SKM-1 (cell line): ENCODE measurements at regions not wholly inside any gene's neighbourhood (a gene's known extent, or its start where the extent isn't known, plus 50 kb on each side); places are given as distances from the start of the nearest gene placed in this dataset.
"Not testable (repeated sequence)": the region's sequence is repeated elsewhere in the genome, so short reads cannot be mapped to it uniquely, and the experiment has no call there.

ENCODE experiments used
- DNase-seq: peaks from one replicate; lab custom pipeline; 2025; ENCODE audit not compliant: unreplicated experiment; lab: John Stamatoyannopoulos, UW

DNA sequence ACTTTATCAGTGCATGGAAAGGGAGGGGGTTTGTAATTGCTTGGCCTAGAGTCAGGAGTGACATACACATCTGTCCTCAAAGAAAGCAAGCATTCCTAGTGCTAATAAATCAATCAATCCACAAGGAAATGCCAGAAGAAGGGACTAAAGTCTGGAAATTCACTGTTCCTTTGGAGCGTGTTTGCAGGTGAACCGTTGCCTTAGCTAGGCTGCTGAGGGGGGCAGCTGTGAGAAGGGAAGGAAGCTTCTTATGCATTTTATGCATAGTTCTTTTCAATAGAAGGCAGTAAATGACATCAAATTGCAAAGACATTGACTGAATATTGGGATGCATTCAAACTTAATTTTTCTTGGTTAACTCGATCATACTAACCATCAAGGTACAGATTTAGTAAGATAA, 1092.5 kb upstream of the SEMA6A start:
- DNase-seq = no peak

DNA sequence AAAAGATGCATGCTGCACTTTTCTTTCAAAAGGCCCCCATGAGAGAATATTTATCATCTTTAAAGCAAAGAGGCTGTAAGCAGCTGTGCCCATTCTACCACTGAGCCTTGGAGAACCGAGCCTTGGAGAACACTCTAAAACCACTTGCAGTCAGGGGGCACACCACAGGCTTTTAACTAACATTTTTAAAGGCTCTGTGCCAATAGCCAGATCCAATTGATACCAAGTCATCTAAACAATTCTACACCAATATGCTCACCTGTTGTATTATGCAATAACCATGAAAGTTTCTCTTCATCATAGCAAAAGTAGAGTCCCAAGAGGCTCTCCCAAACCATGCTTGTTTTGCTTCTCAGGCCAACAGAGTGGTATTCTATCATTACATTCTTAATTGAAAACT, 1090.5 kb upstream of the SEMA6A start:
- DNase-seq = no peak

DNA sequence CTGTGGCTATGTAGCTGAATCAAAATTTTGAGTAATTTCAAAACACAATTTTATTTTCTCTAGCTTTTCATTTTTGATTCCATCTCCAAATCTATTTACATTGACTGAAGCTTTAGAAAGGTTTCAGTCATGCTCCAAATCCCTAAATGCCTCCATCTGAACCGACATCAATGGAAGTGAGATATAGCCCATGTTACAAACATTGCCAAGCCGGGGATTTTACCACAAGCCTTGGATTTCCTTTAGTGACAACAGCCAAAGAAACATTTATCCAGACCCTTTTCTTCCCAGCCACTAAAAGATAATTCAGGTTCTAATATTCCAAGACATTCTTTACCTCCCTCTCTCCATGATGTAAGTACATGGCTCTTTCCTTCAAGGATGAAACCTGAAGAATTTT, 1087.7 kb upstream of the SEMA6A start:
- DNase-seq = no peak

DNA sequence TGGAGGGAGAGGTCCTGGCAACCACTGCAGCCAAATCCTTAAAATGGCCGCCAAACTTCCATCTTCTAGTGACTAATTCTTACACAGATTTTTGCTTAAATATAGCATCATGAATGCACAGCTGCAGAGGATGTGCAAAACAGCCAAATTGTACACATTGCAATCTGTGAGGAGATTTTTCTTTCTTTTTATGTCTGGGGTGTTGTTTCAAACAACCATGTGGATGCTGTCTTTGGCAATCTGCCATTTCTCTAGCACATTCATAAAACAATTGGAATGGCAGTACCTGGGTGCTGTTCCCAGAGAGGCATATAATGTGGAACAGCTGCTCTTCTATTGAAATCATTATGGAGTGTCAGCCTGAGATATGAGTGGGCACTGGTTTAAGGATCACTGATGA, 1082.9 kb upstream of the SEMA6A start:
- no peak for DNase-seq

DNA sequence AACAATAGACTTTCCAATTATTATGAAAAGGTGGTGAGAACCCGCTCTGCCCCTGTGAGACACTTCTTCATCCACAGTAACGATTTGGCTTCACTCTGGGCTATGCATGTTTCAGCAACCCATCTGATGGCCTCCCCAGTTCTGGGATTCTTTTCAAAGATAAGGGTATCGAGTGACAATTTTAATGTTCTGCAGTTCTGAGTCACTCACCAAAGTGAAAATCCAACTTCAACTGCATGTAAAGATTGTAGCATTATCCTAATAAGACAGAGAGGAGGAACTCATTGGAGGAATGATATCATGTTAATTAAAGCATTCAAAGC, 1078.3 kb upstream of the SEMA6A start:
- DNase-seq = no peak

DNA sequence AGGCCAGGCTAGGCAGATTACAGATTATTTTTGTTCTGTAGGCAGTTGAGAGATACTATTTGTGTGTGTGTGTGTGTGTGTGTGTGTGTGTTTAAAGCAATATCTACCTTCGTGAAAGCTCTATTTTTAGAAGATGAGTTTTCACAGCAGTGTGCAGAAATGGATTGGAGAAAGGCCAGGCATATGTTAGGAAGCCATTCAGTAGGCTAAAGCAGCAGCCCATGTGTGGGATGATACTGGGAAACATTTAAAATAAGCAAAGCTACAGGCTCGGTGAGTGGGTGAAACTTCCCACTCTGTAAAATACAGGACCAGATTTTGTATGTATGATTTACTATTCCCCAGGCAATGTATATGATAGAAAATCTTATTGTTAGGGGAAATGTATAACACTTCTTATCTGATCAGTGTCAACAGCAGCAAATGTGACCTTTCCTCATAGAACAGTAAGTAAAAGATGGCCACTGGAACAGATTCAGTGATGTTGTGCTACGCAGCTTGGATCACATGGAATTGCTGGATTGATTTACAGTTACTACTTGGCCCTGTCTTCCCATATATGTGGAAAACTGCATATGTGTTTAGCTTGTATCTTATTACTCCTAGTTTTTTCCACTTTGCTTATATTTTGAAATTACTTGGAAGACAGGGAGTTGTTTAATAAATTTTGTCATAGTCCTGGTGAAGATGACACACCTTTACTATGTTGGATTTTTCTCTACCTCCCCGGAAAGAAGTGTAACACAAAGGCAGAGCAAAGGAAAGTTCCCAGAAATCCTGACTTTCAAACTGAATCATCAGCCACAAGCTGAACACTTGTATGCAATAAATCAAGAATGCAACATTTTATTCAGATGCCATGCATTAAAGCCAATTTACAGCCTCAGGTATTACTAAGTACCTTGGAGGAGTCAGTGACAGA, 1077.7 kb upstream of the SEMA6A start:
- no peak for DNase-seq

DNA sequence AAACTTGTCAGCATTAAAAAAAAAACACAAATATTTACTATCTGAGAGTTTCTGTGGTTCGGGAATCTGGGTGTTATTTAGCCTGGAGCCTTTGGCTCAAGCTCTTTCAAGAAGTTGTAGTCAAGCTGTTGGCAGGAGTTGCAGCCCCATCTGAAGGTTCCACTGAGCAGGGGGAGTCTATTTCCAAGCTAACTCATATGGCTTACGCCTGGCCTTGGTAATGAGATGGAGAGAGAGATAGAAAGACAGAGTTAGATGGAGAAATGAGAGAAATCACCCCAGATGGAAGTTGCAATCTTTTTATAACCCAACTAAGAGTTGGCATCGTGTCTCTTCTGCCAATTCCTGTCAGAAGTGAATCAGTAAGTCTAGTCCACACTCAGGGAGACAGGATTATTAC, 1075.2 kb upstream of the SEMA6A start:
- no peak for DNase-seq

DNA sequence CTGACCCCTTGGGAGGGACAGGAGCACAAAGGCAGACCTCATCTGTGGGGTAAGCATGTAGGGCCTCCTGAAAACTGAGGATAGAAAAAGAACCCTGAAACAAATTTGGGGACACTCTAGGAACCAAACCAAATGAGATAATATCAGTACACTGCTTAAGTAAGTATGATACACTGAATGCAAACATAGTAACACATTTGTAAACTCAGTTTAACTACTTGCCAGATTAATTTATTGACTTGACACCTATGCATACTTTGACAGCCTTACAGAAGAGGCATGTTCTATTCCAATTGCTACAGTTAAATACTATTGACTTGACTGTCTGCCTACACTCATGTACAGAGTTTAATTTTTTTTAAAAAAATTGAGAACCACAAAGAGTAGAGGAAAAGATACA, 1070.8 kb upstream of the SEMA6A start:
- no peak for DNase-seq

DNA sequence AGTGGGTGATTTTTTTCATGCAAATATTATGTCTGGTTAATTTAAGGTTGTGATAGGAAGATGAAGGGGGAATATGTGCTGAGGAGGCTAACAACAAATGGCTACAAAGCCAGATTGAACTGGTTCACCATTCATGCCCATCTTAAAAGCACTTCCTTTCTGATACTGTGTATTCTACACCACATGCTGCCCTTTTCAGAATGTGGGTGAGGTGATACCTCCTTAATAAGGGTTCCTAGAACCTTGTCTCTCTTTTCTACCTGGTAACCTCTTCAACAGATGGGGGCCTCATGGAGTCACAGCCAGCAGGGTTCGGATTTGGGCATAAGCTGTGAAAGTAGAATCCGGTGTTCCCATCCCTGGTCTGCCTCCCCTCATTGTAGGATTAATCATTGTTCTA, 1064.0 kb upstream of the SEMA6A start:
- no peak for DNase-seq

DNA sequence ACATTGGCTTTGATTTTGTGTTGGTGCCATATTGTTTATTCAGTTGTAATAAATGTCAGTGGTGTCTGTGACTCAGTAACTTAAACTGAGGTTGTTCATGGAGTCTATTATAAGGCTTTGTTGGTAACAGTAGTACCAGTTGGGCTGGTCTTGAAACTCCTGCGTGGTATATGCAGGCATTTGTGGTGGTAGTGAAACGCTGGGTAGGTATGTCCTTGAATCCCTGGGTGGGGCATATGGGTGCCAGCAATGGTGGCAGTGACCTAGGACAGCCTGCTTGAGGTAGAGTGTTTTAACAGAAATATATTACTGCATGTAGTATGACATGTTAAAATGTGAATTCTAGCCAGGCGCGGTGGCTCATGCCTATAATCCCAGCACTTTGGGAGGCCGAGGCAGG, 1058.5 kb upstream of the SEMA6A start:
- DNase-seq = no peak

DNA sequence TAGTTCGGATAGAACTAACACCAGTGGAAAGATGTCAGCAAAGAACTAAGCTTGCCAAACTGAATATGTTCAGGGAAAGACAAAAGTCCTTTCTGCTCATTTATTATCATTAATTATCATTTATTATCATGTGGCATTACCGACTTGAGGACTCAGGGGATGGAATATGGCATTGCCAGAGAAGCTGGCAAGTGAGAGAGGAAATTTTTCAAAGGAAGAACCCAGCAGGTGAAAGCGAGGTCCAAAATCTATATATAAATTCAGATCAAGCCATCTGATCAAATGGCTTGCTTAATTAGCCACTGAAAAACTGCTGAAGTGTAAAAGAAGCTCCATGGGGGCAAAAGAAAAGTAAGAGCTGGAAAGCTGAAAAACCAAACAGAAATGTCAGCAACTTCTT, 1049.6 kb upstream of the SEMA6A start:
- no peak for DNase-seq

DNA sequence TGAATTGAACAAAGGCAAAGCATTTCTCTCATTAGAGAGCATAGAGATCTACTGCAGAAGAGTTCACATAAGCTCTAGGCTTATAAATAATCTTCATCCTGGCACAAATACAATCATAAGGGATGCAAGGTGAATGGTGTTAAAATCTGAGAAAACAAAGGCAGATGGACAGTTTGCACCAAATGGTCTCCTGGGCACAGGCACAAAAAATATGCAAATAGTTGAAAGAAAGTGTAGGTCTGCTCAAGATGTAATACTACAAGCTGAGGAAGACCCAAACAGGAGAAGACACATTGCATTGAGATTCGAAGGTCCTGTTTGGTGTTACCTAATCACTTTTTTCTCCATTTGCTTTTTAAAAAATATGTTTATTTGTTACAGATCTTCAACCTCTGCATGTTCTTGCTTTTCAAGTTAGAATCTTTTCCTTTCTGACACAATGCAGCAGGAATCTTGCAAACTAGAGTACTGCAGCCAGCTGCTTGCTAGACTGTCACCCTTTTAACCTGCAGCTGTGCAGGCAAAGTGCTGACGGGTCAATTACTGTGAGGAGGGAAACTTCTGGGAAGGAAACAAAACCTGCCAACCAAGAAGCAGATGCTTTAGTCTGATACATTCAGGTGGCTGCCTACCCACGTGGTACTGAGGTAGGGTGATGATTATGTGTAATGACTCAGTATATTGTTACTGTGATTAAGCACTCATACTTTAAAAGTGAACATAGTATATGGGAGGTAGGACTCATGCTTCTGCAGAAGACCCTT, 1048.6 kb upstream of the SEMA6A start:
- DNase-seq = no peak

DNA sequence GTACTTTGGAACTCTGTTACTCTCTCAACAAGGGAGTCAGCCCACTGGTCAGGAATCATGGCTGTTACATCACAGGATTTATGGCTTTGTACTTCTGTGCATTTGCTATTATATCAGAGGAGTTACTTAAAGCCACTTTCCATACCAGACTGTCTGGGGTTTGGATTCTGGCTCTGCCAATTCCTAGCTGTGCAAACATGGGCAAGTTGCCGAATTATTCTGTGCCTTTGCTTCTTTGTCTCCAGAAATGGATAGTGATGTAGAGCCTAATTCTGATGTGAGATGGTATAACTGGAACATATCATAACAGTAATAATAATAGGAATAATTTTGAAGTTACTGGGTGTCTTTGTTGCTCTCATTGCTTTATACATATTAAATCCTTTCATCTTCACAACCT, 1047.3 kb upstream of the SEMA6A start:
- DNase-seq = no peak

DNA sequence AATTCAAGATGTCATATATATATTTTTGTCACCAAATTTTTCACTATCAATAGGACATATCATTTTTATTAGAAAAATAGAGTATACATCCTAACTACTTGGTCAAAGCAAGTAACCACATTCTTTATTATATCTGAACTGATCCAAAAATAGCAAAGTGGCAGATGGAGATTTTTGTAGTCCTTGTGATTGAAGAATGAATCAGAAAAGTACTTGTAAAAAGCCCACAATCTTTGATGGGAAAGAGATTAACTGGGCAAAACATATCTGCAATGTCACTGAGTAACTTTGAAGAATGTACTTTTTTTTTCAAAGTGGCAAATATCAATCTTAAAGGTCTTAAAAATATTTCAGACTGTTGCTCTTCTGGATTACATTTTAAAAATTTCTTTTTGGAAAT, 1040.6 kb upstream of the SEMA6A start:
- DNase-seq = no peak

DNA sequence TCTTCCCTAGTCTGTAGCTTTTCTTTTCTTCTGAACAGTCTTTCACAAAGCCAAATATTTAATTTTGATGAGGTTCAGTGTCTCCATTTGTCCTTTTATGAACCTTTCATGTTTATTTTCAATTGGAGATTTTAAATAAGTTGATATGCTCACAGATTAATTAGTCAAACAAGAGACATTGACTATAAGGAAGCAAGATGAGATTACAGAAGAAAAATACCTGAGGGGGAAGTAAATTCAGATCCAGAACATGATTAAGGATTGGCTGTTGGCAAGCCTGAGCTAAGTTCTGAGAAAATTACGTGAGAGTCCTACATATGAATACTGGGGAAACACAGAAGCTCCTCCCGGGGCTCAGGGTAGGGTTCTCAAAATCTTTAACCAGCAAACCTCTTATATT, 1039.8 kb upstream of the SEMA6A start:
- no peak for DNase-seq

DNA sequence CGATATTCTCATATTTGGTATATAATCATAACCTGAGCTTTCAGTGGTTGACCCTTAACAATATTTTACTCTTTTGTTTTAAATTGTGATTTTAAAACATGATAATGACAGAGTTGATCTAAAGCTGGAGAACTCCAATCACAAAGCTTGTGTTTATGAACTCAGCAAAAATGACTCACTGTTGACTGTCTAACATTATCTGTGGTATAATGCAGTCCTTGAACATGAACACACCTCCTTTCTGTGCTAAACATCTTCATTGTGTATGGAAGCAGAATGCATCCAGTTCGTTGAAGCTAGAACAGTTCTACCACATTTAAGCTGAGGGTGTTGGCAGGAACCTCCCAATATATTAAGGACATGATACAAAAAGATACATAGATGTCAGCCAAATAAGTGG, 1030.2 kb upstream of the SEMA6A start:
- no peak for DNase-seq

DNA sequence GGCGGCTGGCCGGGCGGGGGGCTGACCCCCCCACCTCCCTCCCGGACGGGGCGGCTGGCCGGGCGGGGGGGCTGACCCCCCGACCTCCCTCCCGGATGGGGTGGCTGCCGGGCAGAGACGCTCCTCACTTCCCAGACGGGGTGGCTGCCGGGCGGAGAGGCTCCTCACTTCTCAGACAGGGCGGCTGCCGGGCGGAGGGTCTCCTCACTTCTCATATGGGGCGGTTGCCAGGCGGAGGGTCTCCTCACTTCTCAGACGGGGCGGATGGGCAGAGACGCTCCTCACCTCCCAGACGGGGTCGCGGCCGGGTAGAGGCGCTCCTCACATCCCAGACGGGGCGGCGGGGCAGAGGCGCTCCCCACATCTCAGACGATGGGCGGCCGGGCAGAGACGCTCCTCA, 1025.2 kb upstream of the SEMA6A start:
- not testable (repeated sequence) for DNase-seq

DNA sequence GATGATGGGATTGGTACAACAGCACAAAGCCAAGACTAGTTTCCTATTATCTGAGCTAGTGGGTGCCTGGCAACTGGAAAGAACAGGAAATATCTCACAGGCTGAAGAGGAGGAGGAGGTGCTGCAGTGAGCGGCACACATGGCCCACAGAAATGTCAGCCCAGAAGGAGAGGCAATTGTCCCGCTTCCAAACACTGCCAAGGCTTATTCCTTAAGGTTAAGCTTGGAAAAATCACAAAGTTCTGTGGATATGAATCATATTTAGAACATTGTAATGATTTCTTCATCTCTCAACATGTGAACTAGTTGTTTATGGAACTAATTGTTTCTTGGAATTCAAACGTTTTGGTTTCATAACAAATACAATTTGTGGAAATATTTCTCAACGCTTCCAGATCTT, 1019.5 kb upstream of the SEMA6A start:
- no peak for DNase-seq

DNA sequence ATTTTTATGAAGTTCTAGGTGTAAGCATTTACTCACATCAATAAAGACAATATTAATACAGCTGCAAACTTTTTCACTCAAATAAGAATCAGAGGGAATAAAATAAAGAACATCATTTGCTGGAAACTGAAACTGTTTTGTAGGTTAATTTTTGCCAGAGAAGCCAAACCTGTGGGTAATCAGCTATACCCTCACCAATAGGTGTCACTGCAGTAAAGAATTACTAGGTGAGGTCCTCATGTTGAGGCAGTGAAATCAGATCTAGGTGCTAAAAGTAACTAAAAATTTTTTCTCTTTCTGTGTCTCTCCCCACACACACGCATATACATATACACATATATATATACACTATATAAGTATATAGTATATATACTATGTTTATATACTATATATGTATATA, 1016.3 kb upstream of the SEMA6A start:
- no peak for DNase-seq

DNA sequence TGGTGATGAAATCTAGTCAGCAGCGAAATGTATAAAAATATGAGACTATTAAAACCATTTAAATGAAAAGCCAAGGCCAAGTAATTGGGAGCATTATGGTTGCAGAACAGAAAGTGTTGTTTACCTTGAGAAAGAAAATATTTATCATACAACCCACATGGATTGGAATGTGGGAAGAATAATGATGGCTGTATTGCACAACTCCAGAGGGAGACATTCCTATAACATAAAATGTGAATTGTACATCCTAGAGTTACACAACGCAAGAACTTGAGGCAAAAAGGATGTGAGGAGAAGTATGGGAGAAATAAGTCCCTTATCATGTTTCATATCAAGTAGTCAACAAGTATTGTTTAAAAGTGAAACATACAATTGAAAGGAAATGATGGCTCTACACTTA, 1014.0 kb upstream of the SEMA6A start:
- DNase-seq = no peak

DNA sequence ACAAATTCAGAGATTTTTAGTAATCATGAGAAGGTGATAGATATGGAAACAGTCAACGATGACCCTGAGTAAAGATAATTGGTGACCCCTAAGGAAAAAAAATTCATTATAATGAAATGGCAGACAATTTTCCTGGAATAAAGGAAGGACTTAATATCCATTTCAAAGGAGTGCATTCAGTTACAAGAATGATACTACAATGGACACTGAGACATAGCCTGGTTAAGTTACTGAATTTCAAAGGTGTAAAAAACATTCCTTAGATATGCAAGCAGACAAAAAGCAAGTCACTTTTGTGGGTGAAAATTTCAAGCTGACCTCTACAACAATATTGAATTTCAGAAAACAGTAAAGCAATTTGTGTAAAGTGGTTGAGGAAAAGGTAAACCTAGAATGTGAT, 1012.5 kb upstream of the SEMA6A start:
- no peak for DNase-seq

DNA sequence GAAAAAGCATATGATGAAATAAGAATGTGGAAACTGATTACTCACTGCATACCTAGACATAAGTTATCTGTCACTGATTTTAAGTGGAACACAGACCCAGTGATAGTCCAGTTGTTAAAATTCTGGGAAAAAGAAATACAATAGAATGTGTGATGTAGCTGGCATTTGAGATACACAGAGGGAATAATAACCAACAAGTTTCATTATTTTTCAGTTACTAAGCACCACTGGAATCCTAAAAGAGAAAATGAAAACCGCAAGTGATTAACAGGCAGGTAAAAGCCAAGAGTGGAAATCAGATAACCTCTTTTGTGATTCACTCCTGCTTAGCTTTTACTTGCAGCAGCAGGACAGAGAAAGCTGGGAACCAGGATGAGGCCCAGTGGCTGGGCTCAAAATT, 994.0 kb upstream of the SEMA6A start:
- no peak for DNase-seq

DNA sequence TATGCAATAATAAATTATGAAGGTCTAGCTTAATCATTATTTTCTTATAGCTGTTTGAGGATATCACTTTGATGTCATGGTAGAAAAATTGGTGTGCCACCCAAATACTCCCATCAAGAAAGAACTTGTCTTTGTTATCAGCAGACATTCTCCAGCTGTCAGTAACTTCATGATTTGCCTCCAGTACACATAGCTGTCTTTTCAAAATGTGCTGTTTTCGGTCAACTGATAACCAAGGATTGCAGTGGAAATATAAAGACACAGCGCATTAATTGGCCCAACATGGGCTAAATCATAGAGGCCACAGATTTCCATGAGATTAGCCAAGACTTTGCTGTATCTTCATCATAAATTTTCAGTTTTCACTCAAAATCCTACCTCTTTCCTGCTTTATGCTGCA, 993.5 kb upstream of the SEMA6A start:
- DNase-seq = no peak
